Liver (tissue), 8 donors: ENCODE measurements at regions not wholly inside any gene's neighbourhood (a gene's known extent, or its start where the extent isn't known, plus 50 kb on each side); places are given as distances from the start of the nearest gene placed in this dataset.

Source experiments
- DNase-seq: peaks from one replicate; pipeline ENCODE4 v3.0.0-alpha.2; 2017; ENCODE audit warnings: low spot score
- H3K27ac ChIP-seq, 2 donors: one replicate each; pipeline ENCODE4 v1.7.0; 2013; ENCODE audit warnings: inconsistent platforms in 2 of 2, low read length in 2 of 2, control low read depth in 1 of 2, low read depth in 1 of 2, mild to moderate bottlenecking in 1 of 2
- H3K27me3 ChIP-seq, 4 donors: one replicate each; pipeline versions ENCODE4 v1.6.1 to v1.7.0; 2013; ENCODE audit warnings: low read length in 3 of 4, inconsistent platforms in 1 of 4, mild to moderate bottlenecking in 1 of 4, moderate library complexity in 1 of 4; ENCODE audit not compliant: control insufficient read depth in 4 of 4, insufficient read depth in 4 of 4
- H3K36me3 ChIP-seq, 4 donors: one replicate each; pipeline versions ENCODE4 v1.6.1 to v1.7.0; 2013; ENCODE audit warnings: low read length in 3 of 4, mild to moderate bottlenecking in 3 of 4, low read depth in 1 of 4, moderate library complexity in 1 of 4; ENCODE audit not compliant: control insufficient read depth in 4 of 4, insufficient read depth in 3 of 4
- H3K4me1 ChIP-seq, 4 donors: one replicate each; pipeline versions ENCODE4 v1.6.1 to v1.7.0; 2013; ENCODE audit warnings: low read length in 3 of 4, mild to moderate bottlenecking in 3 of 4, moderate library complexity in 1 of 4; ENCODE audit not compliant: control insufficient read depth in 4 of 4, insufficient read depth in 4 of 4
- H3K4me3 ChIP-seq, 3 donors: one replicate each; pipeline versions ENCODE4 v1.6.1 to v1.7.0; 2013; ENCODE audit warnings: low read length in 3 of 3, control low read depth in 1 of 3, low read depth in 1 of 3, mild to moderate bottlenecking in 1 of 3
- H3K9ac ChIP-seq, 2 donors: one replicate each; pipeline ENCODE4 v1.7.0; 2013; ENCODE audit warnings: low read length in 2 of 2, mild to moderate bottlenecking in 2 of 2, moderate library complexity in 2 of 2, control low read depth in 1 of 2, low read depth in 1 of 2
- H3K9me3 ChIP-seq, 4 donors: one replicate each; pipeline versions ENCODE4 v1.6.1 to v1.7.0; 2013; ENCODE audit warnings: low read length in 3 of 4; ENCODE audit not compliant: control insufficient read depth in 4 of 4
- EGR1 ChIP-seq, 2 donors: IDR thresholded peaks; 2 replicates each; pipeline ENCODE4 v1.6.1; 2016 to 2018; ENCODE audit warnings: antibody characterized with exemption in 2 of 2, low read depth in 2 of 2
- GABPA ChIP-seq, 2 donors: IDR thresholded peaks in 1 of 2; conservative IDR thresholded peaks in 1 of 2; 2 replicates each; pipeline ENCODE4 v1.6.1; 2016; ENCODE audit warnings: antibody characterized with exemption in 2 of 2, mild to moderate bottlenecking in 1 of 2, moderate library complexity in 1 of 2
- HNF4A ChIP-seq, 2 donors: conservative IDR thresholded peaks; 2 replicates each; pipeline ENCODE4 v1.6.1; 2016; ENCODE audit warnings: antibody characterized with exemption in 2 of 2, mild to moderate bottlenecking in 2 of 2
- JUND ChIP-seq, 2 donors: IDR thresholded peaks; 2 replicates each; pipeline ENCODE4 v1.6.1; 2016; ENCODE audit warnings: antibody characterized with exemption in 2 of 2
- NR2F2 ChIP-seq: IDR thresholded peaks from 2 replicates; pipeline ENCODE4 v1.6.1; 2016; ENCODE audit warnings: antibody characterized with exemption
- RAD21 ChIP-seq, 2 donors: IDR thresholded peaks; 2 replicates each; pipeline ENCODE4 v1.6.1; 2016; ENCODE audit warnings: antibody characterized with exemption in 2 of 2, mild to moderate bottlenecking in 2 of 2
- RXRA ChIP-seq, 2 donors: IDR thresholded peaks; 2 replicates each; pipeline ENCODE4 v1.6.1; 2017 to 2018; ENCODE audit warnings: antibody characterized with exemption in 2 of 2, mild to moderate bottlenecking in 1 of 2
- SP1 ChIP-seq: IDR thresholded peaks from 2 replicates; pipeline ENCODE4 v1.6.1; 2018; ENCODE audit warnings: antibody characterized with exemption, mild to moderate bottlenecking
- WGBS: extraction: QIAGEN DNeasy Blood & Tissue Kit; methylation state at CpG from one replicate; pipeline ENCODE4 v1.1.7; 2013; 5-methylcytosine and 5-hydroxymethylcytosine counted together
- TF ChIP-seq, protein P1 (sequence below): IDR thresholded peaks from 2 replicates; pipeline ENCODE4 v1.6.1; 2016; ENCODE audit warnings: antibody characterized with exemption
- TF ChIP-seq, protein P2 (sequence below): IDR thresholded peaks from 2 replicates; pipeline ENCODE4 v1.6.1; 2016; ENCODE audit warnings: antibody characterized with exemption, mild to moderate bottlenecking
- TF ChIP-seq, protein P3 (sequence below): IDR thresholded peaks from 2 replicates; pipeline ENCODE4 v1.6.1; 2016; ENCODE audit warnings: antibody characterized with exemption
- TF ChIP-seq, protein P4 (sequence below): fragments of 150-350 bp; IDR thresholded peaks from 2 replicates; pipeline ENCODE4 v1.5.1; 2017; ENCODE audit warnings: improper control_type of control experiment, low read depth, low read length; ENCODE audit not compliant: missing input control
- donor health status: healthy.
- donor health status: healthy.
- donor health status: healthy.
- donor health status: healthy.
- donor health status: healthy.

DNA sequence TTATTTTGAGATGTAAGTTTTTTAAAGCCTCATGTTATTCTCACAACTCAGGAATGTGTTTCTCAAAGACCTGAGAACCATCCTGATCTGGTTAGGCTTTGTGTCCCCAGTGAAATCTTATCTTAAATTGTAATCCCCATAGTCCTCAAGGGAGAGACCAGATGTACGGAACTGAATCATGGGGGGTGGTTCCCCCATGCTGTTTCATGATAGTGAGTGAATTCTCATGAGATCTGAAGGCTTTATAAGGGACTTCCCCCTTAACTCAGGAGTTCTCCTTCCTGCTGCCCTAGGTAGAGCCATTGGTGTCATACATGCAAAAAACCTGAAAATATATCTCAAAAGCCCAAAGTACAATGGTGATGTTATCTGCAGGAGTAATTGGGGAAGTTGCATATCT lies 836.7 kb downstream of the CBLN2 start (continued):
- no peak for TF ChIP-seq SP1

DNA sequence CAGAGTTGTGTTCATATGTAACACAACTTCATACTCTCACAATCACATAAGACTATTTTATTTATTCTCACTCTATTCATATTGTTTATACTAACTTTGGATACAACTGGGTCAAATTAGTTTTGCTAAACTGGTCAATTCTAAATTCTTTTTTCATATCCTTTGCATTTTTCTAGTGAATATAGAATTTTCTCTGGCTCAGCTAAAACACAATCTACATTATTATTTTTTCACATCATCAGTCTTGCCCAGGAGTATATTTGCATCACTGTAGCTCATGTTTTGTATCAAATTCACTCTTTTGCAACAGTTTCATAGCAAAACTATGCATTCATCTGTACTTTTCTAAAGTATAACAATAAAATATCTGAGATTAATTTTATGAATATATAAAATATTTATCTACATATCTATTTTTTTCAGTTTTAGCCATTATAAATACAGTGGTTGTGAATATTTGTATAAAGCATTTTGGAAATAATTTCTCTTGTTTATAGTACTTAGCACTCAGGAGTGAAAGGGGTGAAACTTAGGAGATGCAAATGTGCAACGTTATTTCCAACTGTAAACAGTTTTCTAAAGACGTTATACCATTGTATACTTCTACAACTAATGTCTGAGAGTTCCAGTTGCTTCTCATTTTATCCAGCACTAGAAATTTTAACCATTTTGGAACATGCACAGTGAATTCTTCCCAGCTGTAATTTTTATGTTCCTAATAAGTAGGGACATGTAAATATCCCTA lies 854.6 kb downstream of the CBLN2 start:
- Histone ChIP-seq H3K9me3 (no peaks in the 10 kb centered on the region), H3K27me3 (peaks cover 0 to 2% (median 0%) of the 10 kb centered on the region in 4 donors), H3K36me3 (no peaks in the 10 kb centered on the region), H3K9ac (no peak overlapping the region), H3K27ac (no peak overlapping the region), H3K4me1 (no peaks in the 10 kb centered on the region), H3K4me3 (no peak overlapping the region)
- WGBS: 67% methylated on average over 2 of the region's 2 CpGs
- no peak for DNase-seq
- TF ChIP-seq NR2F2: no peak
- TF ChIP-seq, protein P1, sequence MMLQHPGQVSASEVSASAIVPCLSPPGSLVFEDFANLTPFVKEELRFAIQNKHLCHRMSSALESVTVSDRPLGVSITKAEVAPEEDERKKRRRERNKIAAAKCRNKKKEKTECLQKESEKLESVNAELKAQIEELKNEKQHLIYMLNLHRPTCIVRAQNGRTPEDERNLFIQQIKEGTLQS: no peak
- TF ChIP-seq, protein P2, sequence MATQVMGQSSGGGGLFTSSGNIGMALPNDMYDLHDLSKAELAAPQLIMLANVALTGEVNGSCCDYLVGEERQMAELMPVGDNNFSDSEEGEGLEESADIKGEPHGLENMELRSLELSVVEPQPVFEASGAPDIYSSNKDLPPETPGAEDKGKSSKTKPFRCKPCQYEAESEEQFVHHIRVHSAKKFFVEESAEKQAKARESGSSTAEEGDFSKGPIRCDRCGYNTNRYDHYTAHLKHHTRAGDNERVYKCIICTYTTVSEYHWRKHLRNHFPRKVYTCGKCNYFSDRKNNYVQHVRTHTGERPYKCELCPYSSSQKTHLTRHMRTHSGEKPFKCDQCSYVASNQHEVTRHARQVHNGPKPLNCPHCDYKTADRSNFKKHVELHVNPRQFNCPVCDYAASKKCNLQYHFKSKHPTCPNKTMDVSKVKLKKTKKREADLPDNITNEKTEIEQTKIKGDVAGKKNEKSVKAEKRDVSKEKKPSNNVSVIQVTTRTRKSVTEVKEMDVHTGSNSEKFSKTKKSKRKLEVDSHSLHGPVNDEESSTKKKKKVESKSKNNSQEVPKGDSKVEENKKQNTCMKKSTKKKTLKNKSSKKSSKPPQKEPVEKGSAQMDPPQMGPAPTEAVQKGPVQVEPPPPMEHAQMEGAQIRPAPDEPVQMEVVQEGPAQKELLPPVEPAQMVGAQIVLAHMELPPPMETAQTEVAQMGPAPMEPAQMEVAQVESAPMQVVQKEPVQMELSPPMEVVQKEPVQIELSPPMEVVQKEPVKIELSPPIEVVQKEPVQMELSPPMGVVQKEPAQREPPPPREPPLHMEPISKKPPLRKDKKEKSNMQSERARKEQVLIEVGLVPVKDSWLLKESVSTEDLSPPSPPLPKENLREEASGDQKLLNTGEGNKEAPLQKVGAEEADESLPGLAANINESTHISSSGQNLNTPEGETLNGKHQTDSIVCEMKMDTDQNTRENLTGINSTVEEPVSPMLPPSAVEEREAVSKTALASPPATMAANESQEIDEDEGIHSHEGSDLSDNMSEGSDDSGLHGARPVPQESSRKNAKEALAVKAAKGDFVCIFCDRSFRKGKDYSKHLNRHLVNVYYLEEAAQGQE: no peak

DNA sequence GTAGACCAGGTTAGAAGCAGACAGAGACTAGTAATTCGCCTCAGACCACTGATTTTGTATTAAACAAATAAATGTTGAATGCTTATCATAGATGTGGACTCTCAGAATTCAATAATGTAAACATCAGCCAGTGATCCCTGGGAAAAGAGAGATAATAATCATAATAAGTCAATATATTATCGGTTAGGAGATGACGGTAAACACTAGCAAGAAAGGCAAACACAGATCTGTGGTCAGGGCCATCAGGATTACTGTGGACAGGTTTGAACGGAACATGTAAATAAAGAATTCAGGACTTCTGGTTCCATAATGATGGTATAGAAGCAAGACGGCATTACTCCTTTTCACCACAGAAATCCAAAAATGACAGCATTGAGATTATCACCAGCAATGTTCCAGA lies 861.6 kb downstream of the CBLN2 start:
- no peak for DNase-seq
- no peaks in the 10 kb centered on the region for H3K4me1 ChIP-seq

More for the DNA sequence above, 861.6 kb downstream of the CBLN2 start:
- no peak overlapping the region for H3K9ac ChIP-seq
- H3K36me3 ChIP-seq: no peaks in the 10 kb centered on the region
- H3K27me3 ChIP-seq: peaks cover 0 to 3% (median 1%) of the 10 kb centered on the region in 4 donors
- WGBS: 51% methylated on average over 5 of the region's 5 CpGs
- H3K9me3 ChIP-seq: no peaks in the 10 kb centered on the region
- TF ChIP-seq EGR1 (IDR thresholded peaks at IDR 0.05; ENCODE audit: low read depth in 2 of 2) (no peak), RAD21 (IDR thresholded peaks at IDR 0.05) (no peak), HNF4A (conservative IDR thresholded peaks at IDR 0.05) (no peak), GABPA (IDR thresholded peaks at IDR 0.05 in 1 of 2, conservative IDR thresholded peaks at IDR 0.05 in 1 of 2) (no peak), RXRA (IDR thresholded peaks at IDR 0.05) (no peak), JUND (IDR thresholded peaks at IDR 0.05) (no peak)
- TF ChIP-seq, protein P3, sequence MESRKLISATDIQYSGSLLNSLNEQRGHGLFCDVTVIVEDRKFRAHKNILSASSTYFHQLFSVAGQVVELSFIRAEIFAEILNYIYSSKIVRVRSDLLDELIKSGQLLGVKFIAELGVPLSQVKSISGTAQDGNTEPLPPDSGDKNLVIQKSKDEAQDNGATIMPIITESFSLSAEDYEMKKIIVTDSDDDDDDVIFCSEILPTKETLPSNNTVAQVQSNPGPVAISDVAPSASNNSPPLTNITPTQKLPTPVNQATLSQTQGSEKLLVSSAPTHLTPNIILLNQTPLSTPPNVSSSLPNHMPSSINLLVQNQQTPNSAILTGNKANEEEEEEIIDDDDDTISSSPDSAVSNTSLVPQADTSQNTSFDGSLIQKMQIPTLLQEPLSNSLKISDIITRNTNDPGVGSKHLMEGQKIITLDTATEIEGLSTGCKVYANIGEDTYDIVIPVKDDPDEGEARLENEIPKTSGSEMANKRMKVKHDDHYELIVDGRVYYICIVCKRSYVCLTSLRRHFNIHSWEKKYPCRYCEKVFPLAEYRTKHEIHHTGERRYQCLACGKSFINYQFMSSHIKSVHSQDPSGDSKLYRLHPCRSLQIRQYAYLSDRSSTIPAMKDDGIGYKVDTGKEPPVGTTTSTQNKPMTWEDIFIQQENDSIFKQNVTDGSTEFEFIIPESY: no peak
- TF ChIP-seq, protein P4, sequence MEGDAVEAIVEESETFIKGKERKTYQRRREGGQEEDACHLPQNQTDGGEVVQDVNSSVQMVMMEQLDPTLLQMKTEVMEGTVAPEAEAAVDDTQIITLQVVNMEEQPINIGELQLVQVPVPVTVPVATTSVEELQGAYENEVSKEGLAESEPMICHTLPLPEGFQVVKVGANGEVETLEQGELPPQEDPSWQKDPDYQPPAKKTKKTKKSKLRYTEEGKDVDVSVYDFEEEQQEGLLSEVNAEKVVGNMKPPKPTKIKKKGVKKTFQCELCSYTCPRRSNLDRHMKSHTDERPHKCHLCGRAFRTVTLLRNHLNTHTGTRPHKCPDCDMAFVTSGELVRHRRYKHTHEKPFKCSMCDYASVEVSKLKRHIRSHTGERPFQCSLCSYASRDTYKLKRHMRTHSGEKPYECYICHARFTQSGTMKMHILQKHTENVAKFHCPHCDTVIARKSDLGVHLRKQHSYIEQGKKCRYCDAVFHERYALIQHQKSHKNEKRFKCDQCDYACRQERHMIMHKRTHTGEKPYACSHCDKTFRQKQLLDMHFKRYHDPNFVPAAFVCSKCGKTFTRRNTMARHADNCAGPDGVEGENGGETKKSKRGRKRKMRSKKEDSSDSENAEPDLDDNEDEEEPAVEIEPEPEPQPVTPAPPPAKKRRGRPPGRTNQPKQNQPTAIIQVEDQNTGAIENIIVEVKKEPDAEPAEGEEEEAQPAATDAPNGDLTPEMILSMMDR: no peak
- TF ChIP-seq, protein P1: no peak
- H3K27ac ChIP-seq: no peak overlapping the region
- H3K4me3 ChIP-seq: no peak overlapping the region
